Heart left ventricle (tissue), 13 donors: ENCODE measurements at regions not wholly inside any gene's neighbourhood (a gene's known extent, or its start where the extent isn't known, plus 50 kb on each side); places are given as distances from the start of the nearest gene placed in this dataset.

Experiments
- POLR2A ChIP-seq, 2 donors: fragments of 450-650 bp; IDR thresholded peaks; one replicate each; pipeline ENCODE4 v1.6.1; 2017; ENCODE audit warnings: antibody characterized with exemption in 2 of 2, mild to moderate bottlenecking in 2 of 2, moderate library complexity in 2 of 2
- TF ChIP-seq, protein P1 (sequence below), 12 donors: fragments of 200-600 bp; sonication (generic) in 4 of 12; IDR thresholded peaks; one replicate each; pipeline versions ENCODE4 v1.5.0 to v1.8.0; 2018 to 2022; ENCODE audit warnings: antibody characterized with exemption in 12 of 12, mild to moderate bottlenecking in 5 of 12
- donor health status: ischemic (EF 13 %, LVEDD 7.1; RV severe dilation, severe dysfunction).
- donor health status: DM: no; HTN: yes; CAD: no.
- donor health status: DM: no; HTN: no; CAD: no.
- donor health status: ischemic (EF 25% LVEDD 6.9; RV normal size, moderate dysfunction).
- donor health status: ischemic (EF 25% LVEDD 5.7; RV mildly dilated, moderate dysfunction).
- donor health status: ischemic (EF 35%, LVEDD 5.7; RV mildly dilated, moderate dysfunction).
- donor health status: nonischemic (EF 11% LVEDD 7.7; RV severe dilation, severe dysfunction).
- donor health status: DM: yes; HTN: yes; CAD: no.
- donor health status: PGD.
- donor health status: ischemic (EF 29% LVEDD 5.4; RV normal size, mild dysfunction).
- donor health status: nonischemic (EF 23%, LVEDD 6.1; RV moderate dilation, normal function).

- TF ChIP-seq, protein P1, sequence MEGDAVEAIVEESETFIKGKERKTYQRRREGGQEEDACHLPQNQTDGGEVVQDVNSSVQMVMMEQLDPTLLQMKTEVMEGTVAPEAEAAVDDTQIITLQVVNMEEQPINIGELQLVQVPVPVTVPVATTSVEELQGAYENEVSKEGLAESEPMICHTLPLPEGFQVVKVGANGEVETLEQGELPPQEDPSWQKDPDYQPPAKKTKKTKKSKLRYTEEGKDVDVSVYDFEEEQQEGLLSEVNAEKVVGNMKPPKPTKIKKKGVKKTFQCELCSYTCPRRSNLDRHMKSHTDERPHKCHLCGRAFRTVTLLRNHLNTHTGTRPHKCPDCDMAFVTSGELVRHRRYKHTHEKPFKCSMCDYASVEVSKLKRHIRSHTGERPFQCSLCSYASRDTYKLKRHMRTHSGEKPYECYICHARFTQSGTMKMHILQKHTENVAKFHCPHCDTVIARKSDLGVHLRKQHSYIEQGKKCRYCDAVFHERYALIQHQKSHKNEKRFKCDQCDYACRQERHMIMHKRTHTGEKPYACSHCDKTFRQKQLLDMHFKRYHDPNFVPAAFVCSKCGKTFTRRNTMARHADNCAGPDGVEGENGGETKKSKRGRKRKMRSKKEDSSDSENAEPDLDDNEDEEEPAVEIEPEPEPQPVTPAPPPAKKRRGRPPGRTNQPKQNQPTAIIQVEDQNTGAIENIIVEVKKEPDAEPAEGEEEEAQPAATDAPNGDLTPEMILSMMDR (IDR thresholded peaks at IDR 0.05), result no peak
- no peak for TF ChIP-seq POLR2A (IDR thresholded peaks at IDR 0.05)
Observed at GRCh38 chr1:115186711-115187265, 97.5 kb upstream of the TSPAN2 start.
